Stimulated activated CD4-positive, alpha-beta T cell treated with anti-CD3 and anti-CD28 coated beads, TNF-alpha, amount 100 ng/mL, for 48 hours (primary cell): ENCODE measurements at regions not wholly inside any gene's neighbourhood (a gene's known extent, or its start where the extent isn't known, plus 50 kb on each side); places are given as distances from the start of the nearest gene placed in this dataset.

Experiments
- DNase-seq, 3 donors: peaks; one replicate each; pipeline ENCODE4 v3.0.0-alpha.2; 2020; ENCODE audit warnings: low read depth in 3 of 3

GRCh38 chr7:88700725-88701124 lies 58.8 kb upstream of the ZNF804B start:
- no peak for DNase-seq

DNA sequence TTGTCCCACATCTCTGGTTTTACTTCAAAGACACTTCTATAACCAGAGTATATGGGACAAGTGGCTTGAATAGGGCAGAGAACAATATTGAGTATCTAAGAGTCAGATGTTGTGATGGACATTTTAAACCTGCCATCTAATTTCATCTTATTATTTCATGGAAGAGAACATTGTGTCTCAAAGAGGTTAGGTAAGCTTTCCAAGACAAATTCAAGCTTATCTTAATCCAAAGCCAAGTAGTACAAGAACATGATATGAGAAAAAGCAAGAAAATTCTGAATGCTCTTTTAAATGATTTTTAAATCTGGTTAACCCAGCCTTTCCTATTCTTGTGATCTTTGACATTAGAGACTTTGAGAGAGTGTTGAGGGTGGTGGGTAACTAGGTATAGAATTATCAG lies 65.3 kb upstream of the ZNF804B start:
- DNase-seq: no peak

DNA sequence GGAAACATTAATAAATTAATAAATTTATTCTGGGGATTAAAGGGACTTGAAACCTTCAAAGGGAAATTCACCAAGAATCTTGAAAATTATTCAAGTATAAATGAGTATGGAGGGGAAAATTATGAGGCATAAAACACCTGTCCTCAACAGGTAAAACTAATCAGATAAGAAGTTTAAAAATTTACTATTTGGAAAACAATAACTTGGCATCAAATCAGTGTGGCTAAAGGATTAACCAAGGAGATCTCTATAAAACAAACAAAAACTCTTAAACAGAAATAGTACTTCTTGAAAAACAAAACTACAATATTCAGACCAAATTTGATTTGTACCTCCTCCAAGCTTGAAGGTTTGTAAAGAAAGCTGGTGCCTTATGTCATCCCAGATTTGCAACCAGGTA lies 66.4 kb upstream of the ZNF804B start:
- no peak for DNase-seq

GRCh38 chr7:88692493-88692892 lies 67.0 kb upstream of the ZNF804B start:
- no peak for DNase-seq

DNA sequence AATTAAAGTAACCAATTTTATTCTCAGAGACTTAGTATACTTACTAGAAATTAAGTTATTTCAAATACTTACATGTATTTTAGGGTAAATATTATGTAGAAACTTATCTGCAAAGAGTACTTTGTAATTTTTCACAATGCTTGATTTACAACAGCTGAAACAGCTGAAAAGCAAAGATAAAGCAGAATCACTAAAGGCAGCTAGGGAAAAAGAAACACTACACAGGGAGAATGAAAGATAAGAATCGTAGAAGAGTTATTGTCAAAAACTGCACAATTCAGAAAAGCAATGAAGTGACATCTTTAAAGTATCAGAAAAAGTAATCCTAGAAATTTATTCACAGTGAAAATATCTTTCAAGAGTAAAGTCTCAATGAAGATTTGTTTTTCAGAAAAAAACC lies 69.7 kb upstream of the ZNF804B start:
- no peak for DNase-seq

DNA sequence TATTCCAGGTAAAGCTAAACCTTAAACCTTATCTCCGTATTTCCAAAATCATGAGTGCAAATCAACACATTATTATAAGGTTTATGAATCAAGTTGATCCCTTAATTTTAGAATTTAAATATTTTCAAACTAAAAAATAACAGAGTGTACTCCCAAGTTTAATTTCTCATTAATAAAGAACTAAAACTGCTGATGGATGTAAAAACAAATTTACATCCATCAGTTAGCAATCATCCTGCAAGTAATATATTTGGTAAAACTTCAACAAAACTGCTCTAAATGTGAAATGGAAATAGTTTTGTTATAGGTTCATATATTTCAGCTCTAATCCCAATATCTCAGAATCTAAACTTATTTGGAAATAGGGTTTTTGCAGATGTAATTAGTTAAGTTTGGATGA lies 71.3 kb upstream of the ZNF804B start:
- DNase-seq: no peak

- DNase-seq: no peak
Measured at GRCh38 chr7:88686468-88687229, 72.9 kb upstream of the ZNF804B start.

DNA sequence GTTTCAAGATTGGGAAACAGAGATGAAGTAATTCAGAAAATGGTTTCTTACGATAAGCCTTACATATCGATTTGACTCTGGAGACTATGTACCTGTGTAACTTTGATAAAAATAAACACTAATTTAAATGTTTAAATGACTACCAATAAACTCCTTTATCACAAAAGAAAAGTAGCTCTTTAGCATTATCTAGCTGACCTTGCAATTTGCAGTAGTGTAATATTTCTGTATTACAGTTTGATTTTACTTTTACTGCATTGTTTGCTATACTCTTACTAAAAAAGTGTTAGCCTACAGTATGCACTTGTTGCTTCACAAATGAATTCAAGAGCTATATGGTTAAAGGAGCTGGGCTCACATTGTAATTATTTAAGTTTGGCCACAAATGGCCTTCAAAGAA lies 77.8 kb upstream of the ZNF804B start:
- DNase-seq: no peak

DNA sequence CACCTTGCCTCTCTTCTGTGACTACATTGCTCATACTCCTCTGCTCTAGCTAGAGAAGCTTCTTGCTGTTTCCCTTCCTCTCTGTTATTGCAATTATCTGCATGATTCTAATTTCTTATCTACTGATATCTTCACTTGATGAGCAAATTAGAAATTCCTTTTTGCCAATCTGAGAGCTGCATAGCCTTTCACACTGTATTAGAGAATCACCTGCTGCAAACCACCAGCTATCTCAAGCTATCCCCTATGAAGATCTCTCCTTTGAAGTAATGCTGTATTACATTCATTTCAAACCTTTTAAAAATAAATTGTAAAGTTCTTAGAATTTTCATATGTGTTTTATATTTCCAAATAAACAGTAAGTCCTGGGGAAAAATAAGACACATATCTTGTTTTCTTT lies 89.0 kb upstream of the ZNF804B start:
- DNase-seq: no peak

DNA sequence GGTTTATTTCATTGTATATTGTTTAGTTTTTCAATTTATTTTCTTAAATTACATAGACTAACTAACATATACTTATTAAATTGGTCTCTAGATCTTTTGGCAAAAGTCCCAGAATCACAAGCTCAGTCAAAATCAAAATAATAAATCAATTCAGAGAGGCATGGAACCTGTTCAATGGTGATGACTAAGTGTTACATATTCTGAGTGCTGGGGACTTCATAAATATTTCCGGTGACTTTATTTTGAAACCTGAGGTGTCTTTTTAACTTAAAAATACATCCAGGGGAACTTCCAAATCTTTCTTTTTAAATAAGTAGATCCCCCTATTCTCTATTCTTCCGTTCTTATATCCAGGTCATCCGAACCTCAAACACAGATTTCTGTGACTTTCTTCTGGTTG lies 89.6 kb upstream of the ZNF804B start:
- DNase-seq: no peak

GRCh38 chr7:88668591-88668990 lies 90.9 kb upstream of the ZNF804B start:
- no peak for DNase-seq

- DNase-seq: no peak
Measured at GRCh38 chr7:88666626-88667025, 92.9 kb upstream of the ZNF804B start.

- no peak for DNase-seq
Measured at GRCh38 chr7:88665892-88666514, 93.5 kb upstream of the ZNF804B start.

- no peak for DNase-seq
Measured at GRCh38 chr7:88664630-88665233, 94.8 kb upstream of the ZNF804B start.

- no peak for DNase-seq
Measured at GRCh38 chr7:88661921-88662320, 97.6 kb upstream of the ZNF804B start.

- no peak for DNase-seq
Measured at GRCh38 chr7:88647825-88648224, 111.7 kb upstream of the ZNF804B start.

GRCh38 chr7:88638583-88638982 lies 120.9 kb upstream of the ZNF804B start:
- DNase-seq: no peak

GRCh38 chr7:88637795-88638194 lies 121.7 kb upstream of the ZNF804B start:
- no peak for DNase-seq

DNA sequence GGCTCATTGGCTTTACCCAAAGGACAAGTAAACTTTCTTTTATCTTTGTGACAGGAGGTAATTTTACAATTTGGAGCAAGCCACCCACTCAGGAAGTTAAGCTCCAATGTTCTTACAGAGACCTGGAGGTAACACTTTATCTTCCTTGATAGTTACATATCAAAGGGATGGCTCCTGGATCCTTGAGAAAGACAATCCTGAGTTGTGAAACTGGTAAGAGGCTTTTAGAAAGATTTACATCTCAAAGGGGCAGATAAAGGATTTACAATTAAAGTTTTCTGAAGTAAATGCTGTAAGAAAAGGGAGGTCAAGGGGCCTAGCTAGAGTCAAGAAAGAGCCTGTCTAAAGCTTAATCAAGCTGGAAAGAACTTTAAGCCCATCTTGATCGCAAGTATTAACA lies 124.4 kb upstream of the ZNF804B start:
- DNase-seq: no peak

DNA sequence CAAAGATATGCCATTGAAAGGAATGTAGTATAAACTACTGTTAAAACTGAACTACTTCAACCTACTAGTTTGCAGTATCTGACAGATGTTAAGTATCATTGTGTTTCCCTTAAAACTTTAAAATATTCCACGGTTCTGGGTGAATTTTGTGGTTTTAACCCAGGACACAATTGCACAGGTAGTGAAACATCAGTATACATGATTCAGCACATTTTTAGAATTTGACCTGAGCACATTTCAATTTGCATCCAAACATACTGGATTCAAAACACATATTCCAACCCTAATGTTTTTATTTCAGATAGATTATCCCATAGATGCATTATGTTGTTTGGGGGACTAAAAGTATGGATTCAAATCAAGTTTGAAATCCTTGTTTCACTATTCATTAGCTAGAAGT lies 129.9 kb upstream of the ZNF804B start:
- no peak for DNase-seq

GRCh38 chr7:88628363-88629085 lies 131.0 kb upstream of the ZNF804B start:
- no peak for DNase-seq

GRCh38 chr7:88617185-88617584 lies 142.3 kb upstream of the ZNF804B start:
- no peak for DNase-seq

DNA sequence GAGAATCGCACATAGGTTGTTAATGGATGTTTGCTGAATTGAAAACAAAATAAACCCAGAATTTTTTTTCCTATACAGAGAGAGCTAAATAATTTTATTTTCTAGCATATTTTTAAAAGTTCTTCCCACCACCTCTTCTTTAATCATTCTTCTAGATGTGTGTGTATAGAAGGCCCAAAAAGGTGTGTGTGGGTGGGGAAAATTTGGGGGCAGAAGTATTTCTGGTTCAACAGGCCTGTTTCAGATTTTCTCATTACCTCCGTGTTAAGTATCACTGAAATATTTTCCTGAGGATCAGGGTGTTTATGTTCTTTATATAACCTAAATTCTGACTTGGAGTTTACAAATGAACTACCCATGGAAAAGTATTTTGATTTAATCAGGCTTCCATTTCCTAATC lies 144.2 kb upstream of the ZNF804B start:
- DNase-seq: no peak
